ENCODE measurements at regions not wholly inside any gene's neighbourhood (a gene's known extent, or its start where the extent isn't known, plus 50 kb on each side); places are given as distances from the start of the nearest gene placed in this dataset.

GRCh38 chr12:31803306-31804184 is 74.7 kb upstream of the AMN1 start:
- DNase-seq, result no peak
- peaks cover 2% of the 10 kb centered on the region for H3K27me3 Mint-ChIP-seq (ENCODE audit: low read depth)
- Histone ChIP-seq H3K18ac (ENCODE audit: insufficient read length, low read depth, low read length) (no peak overlapping the region), H3K79me1 (ENCODE audit: insufficient read depth, low read depth, low read length, poor library complexity, severe bottlenecking) (no peaks in the 10 kb centered on the region), H3K14ac (ENCODE audit: insufficient read depth, low read length) (no peak overlapping the region), H3K4me1 (ENCODE audit: insufficient read depth, low read length) (no peaks in the 10 kb centered on the region), H2BK12ac (ENCODE audit: insufficient read length, low read depth, low read length) (no peak overlapping the region), H2BK120ac (ENCODE audit: low read depth, low read length, poor library complexity, severe bottlenecking) (no peak overlapping the region), H2BK20ac (ENCODE audit: low read depth, low read length, poor library complexity, severe bottlenecking) (no peak overlapping the region), H3K23me2 (ENCODE audit: insufficient read length, low read depth, low read length, poor library complexity, severe bottlenecking) (no peaks in the 10 kb centered on the region), H2BK5ac (ENCODE audit: insufficient read length, low read length) (no peak overlapping the region), H2AK5ac (ENCODE audit: insufficient read length, low read length) (no peak overlapping the region), H3K27ac (ENCODE audit: insufficient read length, low read depth, low read length) (no peak overlapping the region), H3K27me3 (ENCODE audit: insufficient read depth, low read length) (no peaks in the 10 kb centered on the region), H3K23ac (ENCODE audit: insufficient read length, low read depth, low read length) (no peak overlapping the region), H3K9ac (ENCODE audit: extremely low read depth, insufficient read length, low read length) (no peak overlapping the region), H3K56ac (ENCODE audit: insufficient read length, low read depth, low read length) (no peak overlapping the region), H3K79me2 (ENCODE audit: insufficient read depth, low read length) (no peaks in the 10 kb centered on the region), H3K4me2 (ENCODE audit: insufficient read depth, insufficient read length, low read length) (no peak overlapping the region), H4K8ac (replicated peaks; ENCODE audit: insufficient read length, low read depth, low read length) (no peak overlapping the region), H3K4ac (ENCODE audit: low read depth, low read length) (no peak overlapping the region), H3K9me3 (ENCODE audit: control insufficient read depth, low read depth, low read length) (no peaks in the 10 kb centered on the region), H3T11ph (ENCODE audit: low read length) (no peak overlapping the region), H2AFZ (ENCODE audit: low read length) (no peak overlapping the region), H4K5ac (ENCODE audit: insufficient read length, low read depth, low read length) (no peak overlapping the region), H2BK15ac (ENCODE audit: low read depth, low read length) (no peak overlapping the region), H4K91ac (ENCODE audit: insufficient read length, low read depth, low read length) (no peak overlapping the region), H4K20me1 (ENCODE audit: control insufficient read depth, insufficient read depth, insufficient read length) (no peaks in the 10 kb centered on the region)
- WGBS (ENCODE audit: extremely low coverage, insufficient read length, low lambda C conversion rate), result no CpG with 5 or more reads among the region's 9 CpGs
- peak overlapping the region in 1 of 3 experiments; percentile 12; a peak in 1 of 7 replicates for H3K27ac Mint-ChIP-seq
- TF ChIP-seq, protein P1, sequence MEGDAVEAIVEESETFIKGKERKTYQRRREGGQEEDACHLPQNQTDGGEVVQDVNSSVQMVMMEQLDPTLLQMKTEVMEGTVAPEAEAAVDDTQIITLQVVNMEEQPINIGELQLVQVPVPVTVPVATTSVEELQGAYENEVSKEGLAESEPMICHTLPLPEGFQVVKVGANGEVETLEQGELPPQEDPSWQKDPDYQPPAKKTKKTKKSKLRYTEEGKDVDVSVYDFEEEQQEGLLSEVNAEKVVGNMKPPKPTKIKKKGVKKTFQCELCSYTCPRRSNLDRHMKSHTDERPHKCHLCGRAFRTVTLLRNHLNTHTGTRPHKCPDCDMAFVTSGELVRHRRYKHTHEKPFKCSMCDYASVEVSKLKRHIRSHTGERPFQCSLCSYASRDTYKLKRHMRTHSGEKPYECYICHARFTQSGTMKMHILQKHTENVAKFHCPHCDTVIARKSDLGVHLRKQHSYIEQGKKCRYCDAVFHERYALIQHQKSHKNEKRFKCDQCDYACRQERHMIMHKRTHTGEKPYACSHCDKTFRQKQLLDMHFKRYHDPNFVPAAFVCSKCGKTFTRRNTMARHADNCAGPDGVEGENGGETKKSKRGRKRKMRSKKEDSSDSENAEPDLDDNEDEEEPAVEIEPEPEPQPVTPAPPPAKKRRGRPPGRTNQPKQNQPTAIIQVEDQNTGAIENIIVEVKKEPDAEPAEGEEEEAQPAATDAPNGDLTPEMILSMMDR (conservative IDR thresholded peaks at IDR 0.05), result no peak
- no peak overlapping the region for H3K4me3 Mint-ChIP-seq
- H3K9me3 Mint-ChIP-seq, result no peaks in the 10 kb centered on the region; a peak in 1 of 5 replicates
- peaks cover 22 to 25% of the 10 kb centered on the region in 2 experiments for H3K4me1 Mint-ChIP-seq
- no peaks in the 10 kb centered on the region; a peak in 1 of 7 replicates for H3K36me3 Mint-ChIP-seq (ENCODE audit: insufficient read depth in 1 of 3, low read depth in 3 of 3)
